ENCODE measurements at regions not wholly inside any gene's neighbourhood (a gene's known extent, or its start where the extent isn't known, plus 50 kb on each side); places are given as distances from the start of the nearest gene placed in this dataset.
"Not testable (repeated sequence)": the region's sequence is repeated elsewhere in the genome, so short reads cannot be mapped to it uniquely, and the experiment has no call there.

DNA sequence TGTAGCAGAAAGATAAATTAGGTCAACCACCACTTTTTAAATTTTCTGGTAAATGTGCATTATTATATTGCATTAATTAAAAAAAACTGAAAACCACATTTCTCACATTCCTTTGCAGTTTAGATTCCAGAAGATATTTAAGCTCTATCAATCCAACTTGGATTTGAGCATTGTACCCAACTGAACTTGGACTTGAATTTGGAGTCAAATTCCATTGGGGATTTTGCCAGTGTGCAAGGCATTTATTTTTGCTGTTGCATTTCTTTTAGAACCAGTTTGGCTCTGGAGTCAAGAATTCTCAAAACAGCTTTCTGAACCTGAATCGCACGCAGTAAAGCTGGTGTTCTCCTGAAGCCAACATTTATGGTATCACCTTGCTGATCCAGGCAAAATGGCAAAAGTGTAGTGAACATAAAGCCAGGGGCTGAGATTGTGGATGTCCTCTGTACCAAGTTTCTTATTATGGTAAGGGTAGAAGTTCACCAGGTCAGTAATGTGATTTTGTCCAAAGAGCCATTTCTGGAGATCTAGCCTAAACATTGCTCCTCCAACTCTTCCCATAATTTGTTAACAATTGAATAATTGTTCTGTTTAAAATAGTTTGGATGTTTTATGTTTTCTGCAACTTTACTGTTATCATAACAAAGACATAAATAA, 890.9 kb downstream of the LRRIQ3 start:
- no peak for DNase-seq (ENCODE audit: low read depth)
- TF ChIP-seq, protein P1, sequence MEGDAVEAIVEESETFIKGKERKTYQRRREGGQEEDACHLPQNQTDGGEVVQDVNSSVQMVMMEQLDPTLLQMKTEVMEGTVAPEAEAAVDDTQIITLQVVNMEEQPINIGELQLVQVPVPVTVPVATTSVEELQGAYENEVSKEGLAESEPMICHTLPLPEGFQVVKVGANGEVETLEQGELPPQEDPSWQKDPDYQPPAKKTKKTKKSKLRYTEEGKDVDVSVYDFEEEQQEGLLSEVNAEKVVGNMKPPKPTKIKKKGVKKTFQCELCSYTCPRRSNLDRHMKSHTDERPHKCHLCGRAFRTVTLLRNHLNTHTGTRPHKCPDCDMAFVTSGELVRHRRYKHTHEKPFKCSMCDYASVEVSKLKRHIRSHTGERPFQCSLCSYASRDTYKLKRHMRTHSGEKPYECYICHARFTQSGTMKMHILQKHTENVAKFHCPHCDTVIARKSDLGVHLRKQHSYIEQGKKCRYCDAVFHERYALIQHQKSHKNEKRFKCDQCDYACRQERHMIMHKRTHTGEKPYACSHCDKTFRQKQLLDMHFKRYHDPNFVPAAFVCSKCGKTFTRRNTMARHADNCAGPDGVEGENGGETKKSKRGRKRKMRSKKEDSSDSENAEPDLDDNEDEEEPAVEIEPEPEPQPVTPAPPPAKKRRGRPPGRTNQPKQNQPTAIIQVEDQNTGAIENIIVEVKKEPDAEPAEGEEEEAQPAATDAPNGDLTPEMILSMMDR (IDR thresholded peaks at IDR 0.05; ENCODE audit: low read depth, low read length, missing control alignments) = no peak
- no peak overlapping the region for H3K4me3 ChIP-seq (ENCODE audit: low read depth, low read length)

DNA sequence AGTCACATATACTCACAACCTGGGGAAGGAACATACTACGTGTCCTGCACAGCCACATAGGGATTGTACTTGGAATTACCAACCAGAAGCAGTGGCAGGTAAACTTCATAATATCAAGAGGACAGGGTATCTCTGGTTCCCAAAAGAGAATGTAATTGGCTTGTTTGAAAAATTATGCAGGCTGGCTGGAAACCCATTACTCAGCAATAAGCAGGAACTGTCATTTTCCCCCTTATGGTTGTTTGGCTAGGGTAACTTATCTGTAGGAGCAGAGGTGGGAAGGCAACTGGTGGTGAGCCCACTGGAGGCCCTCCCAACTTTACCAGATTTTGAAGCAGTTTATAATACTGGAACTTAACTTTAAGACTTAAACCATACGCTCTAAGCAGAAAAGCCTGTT, 924.1 kb downstream of the LRRIQ3 start:
- TF ChIP-seq, protein P1 (IDR thresholded peaks at IDR 0.05; ENCODE audit: low read depth, low read length, missing control alignments) = no peak
- no peak for DNase-seq (ENCODE audit: low read depth)
- no peak overlapping the region for H3K4me3 ChIP-seq (ENCODE audit: low read depth, low read length)

DNA sequence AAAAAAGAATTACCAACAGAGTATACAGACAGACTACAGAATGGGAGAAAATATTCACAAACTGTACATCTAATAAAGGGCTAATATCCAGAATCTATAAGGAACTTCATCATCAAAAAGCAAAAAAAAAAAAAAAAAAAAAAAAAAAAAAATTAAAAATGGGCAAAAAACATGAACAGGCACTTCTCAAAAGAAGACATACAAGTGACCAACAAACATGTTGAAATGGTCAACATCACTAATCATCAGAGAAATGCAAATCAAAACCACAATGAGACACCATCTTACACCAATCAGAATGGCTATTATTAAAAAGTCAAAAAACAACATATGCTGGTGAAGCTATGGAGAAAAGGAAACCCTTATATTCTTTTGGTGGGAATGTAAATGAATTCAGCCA, 952.8 kb downstream of the LRRIQ3 start:
- DNase-seq (ENCODE audit: low read depth); H3K4me3 ChIP-seq (ENCODE audit: low read depth, low read length): not testable (repeated sequence)

DNA sequence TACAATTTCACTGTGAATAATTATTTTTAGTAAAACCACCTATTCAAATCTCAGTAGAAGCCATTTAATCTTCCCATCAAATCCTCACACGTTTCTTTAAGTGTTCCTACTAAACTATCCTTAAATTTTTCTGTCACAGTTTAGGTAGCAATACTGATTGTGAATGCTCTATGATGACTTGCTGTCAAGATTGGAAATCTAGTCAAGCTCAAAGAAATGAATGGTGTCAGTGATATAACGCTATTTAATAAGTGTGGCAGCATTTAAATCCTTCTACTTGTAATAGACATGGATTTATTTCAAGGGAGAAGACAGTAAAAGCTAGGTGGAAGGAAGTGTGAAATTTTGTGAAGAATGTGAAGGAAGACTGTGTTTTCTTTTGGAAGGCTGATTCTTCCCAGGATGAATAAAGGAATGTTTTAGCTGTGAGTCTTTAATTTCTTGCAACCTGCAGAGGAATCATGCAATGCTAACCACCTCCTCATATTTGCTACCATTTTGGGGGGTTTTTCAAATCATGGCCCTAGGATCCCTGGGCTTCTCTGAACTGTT, 936.7 kb upstream of the NEGR1 start:
- TF ChIP-seq, protein P1 (IDR thresholded peaks at IDR 0.05; ENCODE audit: low read depth, low read length, missing control alignments) = no peak
- H3K4me3 ChIP-seq (ENCODE audit: low read depth, low read length) = no peak overlapping the region
- DNase-seq (ENCODE audit: low read depth) = no peak

DNA sequence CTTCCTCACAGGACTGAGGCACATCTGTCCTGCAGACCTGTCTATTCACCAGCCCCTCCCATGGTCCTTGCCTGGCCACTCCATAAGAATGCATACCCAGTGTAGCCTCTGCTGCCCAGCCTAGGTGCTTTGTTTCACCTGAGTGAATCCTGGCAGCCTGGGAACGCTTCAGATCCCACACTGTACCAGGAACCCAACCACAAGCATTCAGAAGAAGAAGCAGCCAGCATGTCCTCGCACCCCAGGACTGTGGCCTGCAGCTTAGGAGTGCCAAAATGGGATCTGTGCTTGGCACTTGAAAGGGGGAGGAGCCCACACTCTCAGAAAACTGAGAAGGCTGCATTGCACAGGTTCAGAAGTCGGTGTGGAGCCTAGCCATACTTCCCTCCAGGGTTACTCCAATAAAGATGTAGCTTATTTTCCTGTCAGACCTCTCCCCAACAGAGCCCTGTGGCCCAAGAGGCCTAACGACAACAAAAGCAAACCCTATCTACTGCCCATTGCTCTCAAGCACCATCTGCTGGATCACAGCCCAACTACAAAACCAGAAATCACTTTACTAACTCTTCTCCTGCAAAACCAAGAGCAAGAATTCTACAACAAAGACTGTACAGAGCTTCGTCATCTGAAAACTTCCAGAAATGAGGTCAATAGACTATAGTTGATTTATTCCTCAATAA, 923.1 kb upstream of the NEGR1 start:
- DNase-seq (ENCODE audit: low read depth) = no peak
- H3K4me3 ChIP-seq (ENCODE audit: low read depth, low read length) = no peak overlapping the region
- TF ChIP-seq, protein P1 (IDR thresholded peaks at IDR 0.05; ENCODE audit: low read depth, low read length, missing control alignments) = no peak

DNA sequence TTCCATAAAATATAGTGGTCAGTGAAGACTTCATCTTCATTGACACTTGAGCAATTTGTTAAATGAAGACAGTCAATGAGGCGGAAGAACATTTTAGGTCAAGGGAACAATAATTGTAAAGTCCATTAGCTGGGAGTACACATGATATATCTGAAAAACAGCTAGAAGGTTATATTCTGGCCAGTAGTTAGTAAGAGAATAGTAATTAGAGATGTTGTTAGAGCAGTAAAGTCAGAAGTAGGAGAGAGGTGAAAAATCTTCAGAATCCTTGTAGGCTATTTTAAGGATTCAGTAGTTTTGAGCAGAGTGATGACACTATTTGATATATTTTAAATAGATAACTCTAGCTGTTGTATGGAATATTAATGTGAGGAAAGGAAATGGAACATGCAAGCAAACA, 915.6 kb upstream of the NEGR1 start:
- no peak for DNase-seq (ENCODE audit: low read depth)
- TF ChIP-seq, protein P1 (IDR thresholded peaks at IDR 0.05; ENCODE audit: low read depth, low read length, missing control alignments) = no peak
- H3K4me3 ChIP-seq (ENCODE audit: low read depth, low read length) = no peak overlapping the region

DNA sequence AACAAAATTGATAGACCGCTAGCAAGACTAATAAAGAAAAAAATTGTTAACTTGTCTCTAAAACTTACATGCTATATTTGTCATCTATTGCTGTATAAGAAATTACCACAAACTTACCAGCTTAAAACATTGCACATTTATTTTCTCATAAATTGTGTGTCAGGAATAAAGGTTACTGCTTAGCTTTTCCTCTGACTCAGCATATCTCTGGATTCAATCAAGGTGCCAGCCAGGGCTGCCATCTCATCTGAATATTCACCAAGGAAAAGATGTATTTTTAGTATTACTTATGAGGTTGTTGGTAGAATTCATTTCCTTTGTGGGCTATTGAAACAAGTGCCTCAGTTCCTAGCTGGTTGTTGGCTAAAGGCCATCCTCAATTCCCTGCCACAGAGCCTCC, 912.6 kb upstream of the NEGR1 start:
- TF ChIP-seq, protein P1 (IDR thresholded peaks at IDR 0.05; ENCODE audit: low read depth, low read length, missing control alignments) = no peak
- DNase-seq (ENCODE audit: low read depth) = no peak
- no peak overlapping the region for H3K4me3 ChIP-seq (ENCODE audit: low read depth, low read length)

DNA sequence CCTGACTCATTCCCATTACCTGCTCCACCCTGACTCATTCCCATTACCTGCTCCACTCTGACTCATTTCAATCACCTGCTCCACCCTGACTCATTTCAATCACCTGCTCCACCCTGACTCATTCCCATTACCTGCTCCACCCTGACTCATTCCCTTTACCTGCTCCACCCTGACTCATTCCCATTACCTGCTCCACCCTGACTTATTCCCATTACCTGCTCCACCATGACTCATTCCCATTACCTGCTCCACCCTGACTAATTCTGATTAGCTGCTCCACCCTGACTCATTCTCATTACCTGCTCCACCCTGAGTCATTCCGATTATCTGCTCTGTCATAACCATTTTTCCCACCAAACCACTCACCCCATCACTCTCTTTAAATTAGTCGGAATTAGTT, 901.2 kb upstream of the NEGR1 start:
- peak; percentile 3 for DNase-seq (ENCODE audit: low read depth)
- H3K4me3 ChIP-seq (ENCODE audit: low read depth, low read length) = not testable (repeated sequence)

All from GM12864 (cell line).